LNCaP clone FGC (cell line): ENCODE measurements at regions not wholly inside any gene's neighbourhood (a gene's known extent, or its start where the extent isn't known, plus 50 kb on each side); places are given as distances from the start of the nearest gene placed in this dataset.
"Not testable (repeated sequence)": the region's sequence is repeated elsewhere in the genome, so short reads cannot be mapped to it uniquely, and the experiment has no call there.

ENCODE experiments used
- DNase-seq: peaks from one replicate; pipeline ENCODE4 v3.0.0-alpha.2; 2011; ENCODE audit warnings: low read depth
- H3K4me3 ChIP-seq: 2 replicates; pipeline ENCODE4 v1.5.1; 2011; ENCODE audit warnings: mild to moderate bottlenecking, low read depth, low read length, control low read depth
- CTCF ChIP-seq: IDR thresholded peaks from 2 replicates; pipeline ENCODE4 v1.5.1; 2012; ENCODE audit warnings: mild to moderate bottlenecking; ENCODE audit not compliant: control insufficient read depth, insufficient read depth; ENCODE audit errors: extremely low read depth

GRCh38 chr3:157861076-157861765 is 245.0 kb downstream of the SHOX2 start:
- no peak for DNase-seq
- TF ChIP-seq CTCF: no peak

GRCh38 chr3:157859541-157859940 is 246.7 kb downstream of the SHOX2 start:
- H3K4me3 ChIP-seq: no peak overlapping the region
- no peak for TF ChIP-seq CTCF
- DNase-seq: no peak

More at GRCh38 chr3:157861076-157861765, 245.0 kb downstream of the SHOX2 start:
- H3K4me3 ChIP-seq: no peak overlapping the region

GRCh38 chr3:157858821-157859220 is 247.4 kb downstream of the SHOX2 start:
- H3K4me3 ChIP-seq: no peak overlapping the region
- TF ChIP-seq CTCF: no peak
- no peak for DNase-seq

GRCh38 chr3:157857440-157857839 is 248.8 kb downstream of the SHOX2 start:
- DNase-seq: no peak
- TF ChIP-seq CTCF: no peak
- H3K4me3 ChIP-seq: no peak overlapping the region

GRCh38 chr3:157856078-157856939 is 249.9 kb downstream of the SHOX2 start:
- DNase-seq: no peak
- H3K4me3 ChIP-seq: no peak overlapping the region
- TF ChIP-seq CTCF: no peak

GRCh38 chr3:157845839-157846238 is 260.4 kb downstream of the SHOX2 start:
- DNase-seq, H3K4me3 ChIP-seq: not testable (repeated sequence)

- DNase-seq: no peak
- H3K4me3 ChIP-seq: no peak overlapping the region
- no peak for TF ChIP-seq CTCF
Observed at GRCh38 chr3:157844800-157845565, 261.2 kb downstream of the SHOX2 start.
